GM13977 (cell line): ENCODE measurements at regions not wholly inside any gene's neighbourhood (a gene's known extent, or its start where the extent isn't known, plus 50 kb on each side); places are given as distances from the start of the nearest gene placed in this dataset.
A peak's percentile ranks its signal among the peaks of the same experiment; 100 is the strongest.

ENCODE experiments used
- DNase-seq: peaks from one replicate; pipeline ENCODE4 v3.0.0; 2012; ENCODE audit warnings: low spot score
- in situ Hi-C: fragments of 300-500 bp; cut with MboI; formaldehyde crosslinking; loops from one replicate; pipeline ENCODE4 v1.12.0; 2022; ENCODE audit warnings: low sequenced_read_pairs, low pct_unique_long_range_greater_than_20kb, mixed read lengths, inconsistent platforms; ENCODE audit not compliant: unreplicated experiment
- TF ChIP-seq, protein P1 (sequence below): IDR thresholded peaks from 2 replicates; pipeline ENCODE4 v1.5.1; 2012; ENCODE audit warnings: mild to moderate bottlenecking, control low read depth; ENCODE audit not compliant: insufficient read depth; ENCODE audit errors: extremely low read depth, missing control alignments

DNA sequence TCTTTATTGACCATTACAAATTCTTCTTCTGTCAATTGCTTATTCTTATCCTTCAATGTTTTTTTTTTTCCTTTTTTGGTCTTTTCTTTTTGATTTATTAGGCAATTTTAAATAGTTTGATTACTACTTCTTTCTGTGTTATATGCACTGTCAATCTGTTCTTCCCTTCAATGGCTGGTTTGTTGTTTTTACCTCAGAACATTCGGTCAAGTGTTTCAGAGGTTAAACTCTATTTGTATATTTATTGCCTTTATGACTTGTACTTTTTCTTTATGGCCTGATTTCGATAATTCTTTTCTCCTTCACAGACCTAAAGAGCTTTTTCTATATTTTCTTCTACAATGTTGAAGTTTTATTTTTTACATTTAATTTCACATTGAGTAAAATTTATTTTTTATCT lies 171.5 kb upstream of the AKR1E2 start:
- in situ Hi-C loops, result loop anchor here (25.0 kb wide), 1 partner anchor 1417 kb away; no protein-coding TSS in a partner anchor
- TF ChIP-seq, protein P1, sequence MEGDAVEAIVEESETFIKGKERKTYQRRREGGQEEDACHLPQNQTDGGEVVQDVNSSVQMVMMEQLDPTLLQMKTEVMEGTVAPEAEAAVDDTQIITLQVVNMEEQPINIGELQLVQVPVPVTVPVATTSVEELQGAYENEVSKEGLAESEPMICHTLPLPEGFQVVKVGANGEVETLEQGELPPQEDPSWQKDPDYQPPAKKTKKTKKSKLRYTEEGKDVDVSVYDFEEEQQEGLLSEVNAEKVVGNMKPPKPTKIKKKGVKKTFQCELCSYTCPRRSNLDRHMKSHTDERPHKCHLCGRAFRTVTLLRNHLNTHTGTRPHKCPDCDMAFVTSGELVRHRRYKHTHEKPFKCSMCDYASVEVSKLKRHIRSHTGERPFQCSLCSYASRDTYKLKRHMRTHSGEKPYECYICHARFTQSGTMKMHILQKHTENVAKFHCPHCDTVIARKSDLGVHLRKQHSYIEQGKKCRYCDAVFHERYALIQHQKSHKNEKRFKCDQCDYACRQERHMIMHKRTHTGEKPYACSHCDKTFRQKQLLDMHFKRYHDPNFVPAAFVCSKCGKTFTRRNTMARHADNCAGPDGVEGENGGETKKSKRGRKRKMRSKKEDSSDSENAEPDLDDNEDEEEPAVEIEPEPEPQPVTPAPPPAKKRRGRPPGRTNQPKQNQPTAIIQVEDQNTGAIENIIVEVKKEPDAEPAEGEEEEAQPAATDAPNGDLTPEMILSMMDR, result no peak
- no peak for DNase-seq

DNA sequence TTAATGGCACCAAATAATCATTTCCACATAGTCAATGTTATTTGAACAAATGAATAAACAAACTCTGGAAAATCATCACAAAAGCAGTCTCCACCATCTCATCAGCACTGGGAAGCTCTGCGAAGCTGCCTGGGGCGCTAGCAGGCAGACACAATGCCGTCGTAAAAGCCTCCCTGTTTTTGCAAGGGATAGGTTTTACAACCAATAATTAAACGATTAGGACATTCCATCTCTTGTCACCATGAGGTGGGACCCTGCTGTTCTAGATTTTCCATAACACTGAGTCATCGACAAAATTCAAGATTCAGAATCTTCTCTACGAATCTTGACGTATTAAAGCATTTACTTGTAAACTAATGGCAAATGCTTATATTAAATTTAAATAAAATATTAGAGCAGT lies 172.8 kb upstream of the AKR1E2 start:
- in situ Hi-C loops, result loop anchor here (25.0 kb wide), 1 partner anchor 1416 kb away; no protein-coding TSS in a partner anchor
- TF ChIP-seq, protein P1, result no peak
- no peak for DNase-seq

DNA sequence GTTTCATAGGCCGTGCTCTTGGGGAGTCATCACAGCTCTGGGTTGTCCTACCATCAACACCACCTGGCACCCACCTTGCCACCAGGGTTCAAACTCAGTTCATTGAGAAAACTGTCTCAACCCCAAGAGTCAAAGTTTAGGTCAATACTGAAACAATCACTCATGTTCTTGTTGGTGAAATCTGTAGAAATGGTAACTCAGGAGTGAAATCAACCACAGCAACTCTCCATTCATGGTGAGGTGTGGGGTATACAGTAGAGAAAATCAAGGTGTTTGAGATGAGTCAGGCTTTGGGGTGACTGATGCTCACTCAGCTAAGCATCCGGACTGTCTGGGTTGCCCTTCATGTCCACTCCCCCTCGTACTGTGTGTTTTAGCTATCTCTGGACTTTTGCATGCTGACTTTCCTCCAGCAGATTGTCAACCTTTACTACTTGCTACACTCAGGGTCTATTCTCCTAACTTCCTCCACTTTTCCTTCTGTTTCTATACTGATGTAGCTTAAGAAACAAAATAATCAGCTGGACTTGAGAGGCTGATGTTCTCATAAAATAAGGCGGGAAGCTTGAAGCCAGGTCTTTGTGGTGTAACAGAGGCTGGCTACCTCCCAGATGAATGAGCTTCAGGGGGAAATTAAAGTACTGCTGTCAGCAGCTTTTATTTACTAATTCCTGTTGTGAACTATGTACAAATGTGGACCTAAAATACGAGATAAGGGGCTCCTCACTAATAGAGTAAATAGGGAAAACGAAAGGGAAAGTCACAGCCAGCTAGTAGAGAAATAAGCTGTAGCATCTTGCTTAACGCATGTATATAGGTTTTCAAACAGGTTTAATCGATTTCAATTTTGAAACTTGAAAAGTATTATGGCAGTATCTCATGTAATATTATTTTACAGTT lies 173.6 kb upstream of the AKR1E2 start:
- in situ Hi-C loops, result loop anchor here (25.0 kb wide), 1 partner anchor 1415 kb away; no protein-coding TSS in a partner anchor
- TF ChIP-seq, protein P1, result no peak
- peak; percentile 4 for DNase-seq

GRCh38 chr10:4651404-4652037 lies 174.5 kb upstream of the AKR1E2 start:
- in situ Hi-C loops, result loop anchor here (25.0 kb wide), 1 partner anchor 1414 kb away; no protein-coding TSS in a partner anchor
- TF ChIP-seq, protein P1, result no peak
- no peak for DNase-seq

DNA sequence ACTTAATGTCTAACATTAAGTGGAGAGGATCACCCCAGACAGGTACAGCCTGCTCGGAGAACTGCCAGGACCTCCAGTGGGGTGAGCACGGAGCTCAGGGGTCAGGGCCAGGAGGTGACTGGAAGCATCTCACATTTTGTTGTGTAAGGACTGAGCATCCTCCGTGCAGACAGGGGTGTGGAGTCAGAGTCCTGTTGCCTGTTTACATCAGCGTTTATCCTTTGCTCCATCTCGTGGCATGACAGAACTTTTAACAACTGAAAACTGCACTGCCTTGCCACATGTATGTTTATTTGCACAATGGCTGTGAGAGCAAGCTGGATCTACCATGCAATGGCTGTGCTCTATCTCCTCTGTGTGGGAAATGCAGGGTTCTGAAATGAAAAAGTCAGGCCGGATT lies 175.4 kb upstream of the AKR1E2 start:
- no peak for DNase-seq
- in situ Hi-C loops, result loop anchor here (25.0 kb wide), 1 partner anchor 1413 kb away; no protein-coding TSS in a partner anchor
- TF ChIP-seq, protein P1, result no peak

DNA sequence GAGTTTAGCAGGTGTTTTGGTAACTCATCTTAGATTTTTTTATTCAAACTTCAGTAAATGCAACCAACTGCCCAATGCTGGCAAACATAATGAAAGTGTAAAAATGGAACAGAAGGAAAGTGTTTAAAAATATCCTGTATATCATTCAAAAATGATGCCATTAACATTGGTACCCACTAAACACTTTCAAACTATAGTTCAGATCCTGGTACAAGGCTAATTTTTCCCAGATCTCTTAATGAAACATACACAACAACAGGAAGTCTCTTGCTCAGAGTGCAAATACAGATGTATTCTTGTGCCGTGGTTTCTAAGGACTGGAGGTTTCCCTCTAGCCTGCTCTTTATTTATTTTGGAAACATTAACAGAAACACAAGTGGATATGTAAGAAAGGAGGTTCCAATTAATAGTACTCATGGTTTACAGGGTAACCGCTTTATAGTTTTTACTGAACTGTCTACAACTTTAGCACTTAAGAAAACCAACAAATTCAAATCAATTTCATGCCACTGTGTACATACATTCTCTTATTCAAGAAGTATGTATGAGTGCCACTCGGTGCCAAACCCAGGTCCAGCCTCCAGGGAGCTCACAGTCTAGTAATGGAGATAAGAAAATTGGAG lies 176.0 kb upstream of the AKR1E2 start:
- in situ Hi-C loops, result loop anchor here (25.0 kb wide), 1 partner anchor 1413 kb away; no protein-coding TSS in a partner anchor
- DNase-seq, result no peak

More for the DNA sequence above, 176.0 kb upstream of the AKR1E2 start:
- TF ChIP-seq, protein P1, result no peak
